Epithelial cell of proximal tubule (primary cell): ENCODE measurements at regions not wholly inside any gene's neighbourhood (a gene's known extent, or its start where the extent isn't known, plus 50 kb on each side); places are given as distances from the start of the nearest gene placed in this dataset.

Experiments
- DNase-seq: peaks from one replicate; pipeline ENCODE4 v3.0.0-alpha.2; 2011; ENCODE audit warnings: low read depth
- H3K4me3 ChIP-seq: 2 replicates; pipeline ENCODE4 v1.5.1; 2011; ENCODE audit warnings: low read depth, mild to moderate bottlenecking, low read length
- CTCF ChIP-seq: conservative IDR thresholded peaks from 2 replicates; pipeline ENCODE4 v1.5.1; 2012; ENCODE audit warnings: low read depth, mild to moderate bottlenecking, low read length

DNA sequence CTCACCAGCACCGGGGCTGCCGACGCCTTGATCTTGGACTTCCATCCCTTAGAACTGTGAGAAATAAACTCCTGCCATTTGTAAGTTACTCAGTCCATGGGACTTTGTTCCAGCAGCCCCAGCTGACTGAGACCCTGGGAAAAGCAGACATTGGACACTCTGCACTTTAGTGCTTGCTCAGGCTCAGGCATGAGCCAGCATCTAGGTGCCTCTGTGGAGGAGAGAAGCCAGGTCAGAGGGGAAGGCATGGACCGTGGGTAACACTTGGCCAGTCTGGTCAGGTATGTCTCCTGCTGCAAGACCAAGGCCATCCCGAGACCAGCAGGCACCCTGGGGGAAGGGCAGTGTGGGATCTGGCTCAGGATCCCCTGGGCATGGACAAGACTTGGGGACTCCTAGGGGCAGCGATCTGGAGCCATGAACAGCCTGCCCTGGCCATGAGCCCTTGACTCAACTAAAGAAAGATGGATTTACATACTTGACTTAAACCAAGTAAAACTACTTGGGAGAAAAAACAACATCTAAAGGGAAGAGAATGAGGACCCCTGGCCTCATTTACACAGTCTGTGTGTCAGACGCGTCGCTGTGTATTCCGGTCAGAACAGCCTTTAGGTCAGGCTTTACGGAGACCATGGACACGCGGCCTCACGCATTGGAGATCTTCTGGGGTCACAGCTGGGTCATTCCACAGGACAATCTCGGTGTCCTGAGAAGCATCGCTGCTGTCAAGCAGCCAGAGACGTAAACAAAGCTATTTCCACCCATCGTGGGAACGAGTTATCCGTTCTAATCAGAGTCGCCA lies 497.1 kb downstream of the BRD1 start:
- TF ChIP-seq CTCF, result no peak
- no peak for DNase-seq
- H3K4me3 ChIP-seq, result no peak overlapping the region

- DNase-seq, result no peak
- no peak overlapping the region for H3K4me3 ChIP-seq
- no peak for TF ChIP-seq CTCF
Measured at GRCh38 chr22:49329636-49330035, 498.0 kb downstream of the BRD1 start.

DNA sequence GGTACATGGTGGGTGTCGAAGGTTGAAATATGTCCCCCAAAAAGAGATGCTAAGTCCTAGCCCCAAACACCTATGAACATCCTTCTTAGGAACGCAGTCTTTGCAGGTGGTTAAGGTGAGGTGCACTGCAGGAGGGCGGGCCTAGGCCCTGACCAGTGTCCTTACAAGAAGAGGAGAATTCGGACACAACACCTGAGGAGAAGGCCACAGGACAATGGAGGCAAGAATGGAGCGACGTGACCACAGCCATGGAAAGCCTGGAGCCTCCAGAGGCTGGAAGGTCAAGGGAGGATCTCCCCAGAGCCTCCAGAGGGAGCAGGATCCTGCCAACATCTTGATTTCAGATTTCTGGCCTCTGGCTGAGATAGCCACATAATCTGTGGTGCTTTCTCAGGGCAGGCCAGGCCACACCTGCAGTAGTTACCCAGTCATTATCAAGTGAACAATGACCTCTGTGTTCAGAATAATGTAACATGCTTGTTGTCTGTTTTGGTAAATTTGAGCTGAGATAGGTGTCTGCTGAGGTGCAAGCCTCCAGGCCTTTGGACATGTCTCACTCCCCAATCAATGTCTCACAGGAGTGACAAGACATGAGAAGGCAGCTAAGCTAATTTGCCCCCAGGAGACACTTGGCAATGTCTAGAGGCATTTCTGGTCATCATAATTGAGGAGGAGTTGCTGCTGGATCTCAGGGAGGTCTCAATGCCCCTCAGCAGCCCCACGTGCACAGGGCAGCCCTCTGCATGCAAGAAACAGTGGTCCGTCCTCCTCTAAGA lies 498.9 kb downstream of the BRD1 start:
- TF ChIP-seq CTCF, result no peak
- H3K4me3 ChIP-seq, result no peak overlapping the region
- DNase-seq, result no peak

- H3K4me3 ChIP-seq, result no peak overlapping the region
- DNase-seq, result no peak
- no peak for TF ChIP-seq CTCF
Measured at GRCh38 chr22:49328118-49328475, 499.6 kb downstream of the BRD1 start.

DNA sequence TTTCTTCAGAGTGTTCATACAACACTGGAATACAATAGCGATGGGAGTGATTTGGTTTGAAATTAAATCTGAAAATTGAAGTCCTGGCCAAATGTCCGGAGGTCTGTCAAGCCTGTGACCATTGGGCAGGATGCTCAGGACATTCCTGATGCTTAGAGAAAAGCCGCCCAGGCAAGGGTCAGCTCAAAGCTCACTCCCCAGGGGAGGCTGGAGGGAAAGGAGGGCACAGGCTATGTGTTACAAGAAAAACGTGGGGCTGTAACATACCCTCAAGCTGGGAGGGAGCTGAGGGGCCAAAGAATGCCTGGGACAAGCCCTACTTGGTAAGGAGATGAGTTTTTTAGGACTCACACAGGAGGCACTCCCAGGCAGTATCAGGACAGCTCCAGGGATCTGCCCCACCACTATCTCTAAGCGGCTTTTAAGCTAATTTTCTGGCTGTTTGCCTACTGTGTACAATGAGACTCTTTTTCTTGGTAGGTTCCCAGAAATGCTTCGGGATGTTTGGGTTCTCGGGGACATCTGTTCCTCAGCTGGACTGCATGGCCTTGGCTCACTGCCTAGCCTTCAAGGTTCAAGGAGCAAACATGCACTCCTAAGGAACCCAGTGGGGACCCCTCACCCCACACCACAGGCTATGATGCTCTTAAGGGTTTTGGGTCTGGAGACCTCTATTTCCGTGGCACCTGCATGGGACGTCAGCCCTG lies 500.1 kb downstream of the BRD1 start:
- no peak overlapping the region for H3K4me3 ChIP-seq
- DNase-seq, result no peak
- TF ChIP-seq CTCF, result no peak

DNA sequence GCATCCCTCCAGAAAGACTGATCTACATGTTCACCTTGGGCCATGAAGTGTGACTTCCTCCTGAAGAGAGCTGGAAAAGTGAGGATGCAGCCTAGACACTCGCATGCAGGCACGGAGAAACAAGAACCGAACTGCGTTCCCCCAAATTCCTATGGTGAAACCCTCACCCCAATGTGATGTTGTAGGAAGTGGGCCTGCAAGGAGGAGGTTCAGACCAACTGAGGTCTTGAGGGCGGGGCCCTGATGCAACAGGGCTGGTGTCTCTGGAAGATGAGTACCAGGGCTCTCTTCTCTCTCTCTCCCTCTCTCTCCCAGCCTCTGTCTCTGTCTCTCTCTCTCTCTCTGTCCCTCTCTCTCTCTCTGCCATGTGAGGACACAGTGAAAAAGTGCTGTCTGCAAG lies 501.1 kb downstream of the BRD1 start:
- H3K4me3 ChIP-seq, result no peak overlapping the region
- DNase-seq, result no peak
- TF ChIP-seq CTCF, result no peak
